ENCODE measurements at regions not wholly inside any gene's neighbourhood (a gene's known extent, or its start where the extent isn't known, plus 50 kb on each side); places are given as distances from the start of the nearest gene placed in this dataset.

- TF ChIP-seq SP1 (IDR thresholded peaks at IDR 0.05; ENCODE audit: low read depth) (no peak), POLR2AphosphoS5 (IDR thresholded peaks at IDR 0.05; ENCODE audit: low read depth, low read length) (no peak)
- TF ChIP-seq, protein P1, sequence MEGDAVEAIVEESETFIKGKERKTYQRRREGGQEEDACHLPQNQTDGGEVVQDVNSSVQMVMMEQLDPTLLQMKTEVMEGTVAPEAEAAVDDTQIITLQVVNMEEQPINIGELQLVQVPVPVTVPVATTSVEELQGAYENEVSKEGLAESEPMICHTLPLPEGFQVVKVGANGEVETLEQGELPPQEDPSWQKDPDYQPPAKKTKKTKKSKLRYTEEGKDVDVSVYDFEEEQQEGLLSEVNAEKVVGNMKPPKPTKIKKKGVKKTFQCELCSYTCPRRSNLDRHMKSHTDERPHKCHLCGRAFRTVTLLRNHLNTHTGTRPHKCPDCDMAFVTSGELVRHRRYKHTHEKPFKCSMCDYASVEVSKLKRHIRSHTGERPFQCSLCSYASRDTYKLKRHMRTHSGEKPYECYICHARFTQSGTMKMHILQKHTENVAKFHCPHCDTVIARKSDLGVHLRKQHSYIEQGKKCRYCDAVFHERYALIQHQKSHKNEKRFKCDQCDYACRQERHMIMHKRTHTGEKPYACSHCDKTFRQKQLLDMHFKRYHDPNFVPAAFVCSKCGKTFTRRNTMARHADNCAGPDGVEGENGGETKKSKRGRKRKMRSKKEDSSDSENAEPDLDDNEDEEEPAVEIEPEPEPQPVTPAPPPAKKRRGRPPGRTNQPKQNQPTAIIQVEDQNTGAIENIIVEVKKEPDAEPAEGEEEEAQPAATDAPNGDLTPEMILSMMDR (IDR thresholded peaks at IDR 0.05 in 2 of 3, conservative IDR thresholded peaks at IDR 0.05 in 1 of 3; ENCODE audit: borderline replicate concordance in 1 of 3, insufficient read depth in 1 of 3, low read depth in 2 of 3, low read length in 2 of 3), result no peak
Measured at GRCh38 chr16:10250137-10250828, 68.1 kb upstream of the GRIN2A start.
